Brain microvascular endothelial cell (primary cell): ENCODE measurements at regions not wholly inside any gene's neighbourhood (a gene's known extent, or its start where the extent isn't known, plus 50 kb on each side); places are given as distances from the start of the nearest gene placed in this dataset.

Experiments
- DNase-seq: peaks from one replicate; pipeline ENCODE4 v3.0.0-alpha.2; 2020
- H3K27ac ChIP-seq: fragments of 250-450 bp; sonication (Bioruptor Pico); 2 replicates; pipeline ENCODE4 v1.5.1; 2020; ENCODE audit warnings: mild to moderate bottlenecking, moderate library complexity
- H3K27me3 ChIP-seq: fragments of 250-450 bp; sonication (Bioruptor Pico); replicated peaks from 2 replicates; pipeline ENCODE4 v1.5.1; 2020; ENCODE audit warnings: mild to moderate bottlenecking
- H3K36me3 ChIP-seq: fragments of 250-450 bp; sonication (Bioruptor Pico); replicated peaks from 2 replicates; pipeline ENCODE4 v1.5.1; 2020; ENCODE audit warnings: mild to moderate bottlenecking
- H3K4me3 ChIP-seq: 2 replicates; pipeline ENCODE4 v1.5.1; 2011; ENCODE audit warnings: low read depth, mild to moderate bottlenecking, control low read depth, low read length, moderate library complexity
- in situ Hi-C: cut with HindIII; loops from 2 replicates; pipeline ENCODE4 v1.10.0; 2017; ENCODE audit warnings: low sequenced_read_pairs, low pct_ligation_motif_present
- TF ChIP-seq, protein P1 (sequence below): IDR thresholded peaks from 2 replicates; pipeline ENCODE4 v1.5.1; 2011; ENCODE audit warnings: low read depth, mild to moderate bottlenecking, moderate library complexity, low read length, control low read depth, inconsistent platforms; ENCODE audit errors: missing control alignments

DNA sequence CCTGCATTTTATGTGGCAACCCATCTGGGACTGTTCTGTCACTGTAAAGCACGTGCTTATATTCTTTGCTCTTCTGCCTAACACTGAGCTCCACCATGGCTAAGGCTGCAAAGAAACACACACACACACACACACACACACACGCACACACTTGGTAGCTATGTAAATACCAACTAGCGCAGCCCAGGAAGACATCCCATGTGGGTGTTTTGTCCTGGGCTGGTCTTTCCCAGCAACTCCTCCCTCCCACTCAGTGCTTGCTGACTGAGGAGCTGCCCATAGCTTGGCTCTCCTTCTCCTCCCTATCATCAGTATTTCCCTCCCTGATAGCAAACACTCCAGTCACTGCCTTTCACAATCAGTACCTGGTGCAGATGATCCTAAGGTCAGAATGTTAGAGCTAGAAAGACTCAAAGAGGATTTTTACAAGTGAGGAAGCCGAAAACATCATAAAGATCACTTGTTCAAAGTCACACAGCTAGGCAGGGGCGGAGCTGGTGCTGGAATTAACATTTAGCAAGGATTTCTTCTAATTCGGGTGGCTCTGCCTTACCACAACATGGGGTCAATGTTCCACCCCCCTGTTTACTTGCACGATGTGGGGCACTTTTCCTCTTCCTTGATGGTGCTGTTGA is 377.1 kb upstream of the TBL1XR1 start:
- Histone ChIP-seq H3K27me3 (no peaks in the 10 kb centered on the region), H3K4me3 (no peak overlapping the region), H3K27ac (no peak overlapping the region), H3K36me3 (no peaks in the 10 kb centered on the region)
- TF ChIP-seq, protein P1, sequence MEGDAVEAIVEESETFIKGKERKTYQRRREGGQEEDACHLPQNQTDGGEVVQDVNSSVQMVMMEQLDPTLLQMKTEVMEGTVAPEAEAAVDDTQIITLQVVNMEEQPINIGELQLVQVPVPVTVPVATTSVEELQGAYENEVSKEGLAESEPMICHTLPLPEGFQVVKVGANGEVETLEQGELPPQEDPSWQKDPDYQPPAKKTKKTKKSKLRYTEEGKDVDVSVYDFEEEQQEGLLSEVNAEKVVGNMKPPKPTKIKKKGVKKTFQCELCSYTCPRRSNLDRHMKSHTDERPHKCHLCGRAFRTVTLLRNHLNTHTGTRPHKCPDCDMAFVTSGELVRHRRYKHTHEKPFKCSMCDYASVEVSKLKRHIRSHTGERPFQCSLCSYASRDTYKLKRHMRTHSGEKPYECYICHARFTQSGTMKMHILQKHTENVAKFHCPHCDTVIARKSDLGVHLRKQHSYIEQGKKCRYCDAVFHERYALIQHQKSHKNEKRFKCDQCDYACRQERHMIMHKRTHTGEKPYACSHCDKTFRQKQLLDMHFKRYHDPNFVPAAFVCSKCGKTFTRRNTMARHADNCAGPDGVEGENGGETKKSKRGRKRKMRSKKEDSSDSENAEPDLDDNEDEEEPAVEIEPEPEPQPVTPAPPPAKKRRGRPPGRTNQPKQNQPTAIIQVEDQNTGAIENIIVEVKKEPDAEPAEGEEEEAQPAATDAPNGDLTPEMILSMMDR = no peak
- DNase-seq = peak; percentile 90
- in situ Hi-C loops = no loop called here

DNA sequence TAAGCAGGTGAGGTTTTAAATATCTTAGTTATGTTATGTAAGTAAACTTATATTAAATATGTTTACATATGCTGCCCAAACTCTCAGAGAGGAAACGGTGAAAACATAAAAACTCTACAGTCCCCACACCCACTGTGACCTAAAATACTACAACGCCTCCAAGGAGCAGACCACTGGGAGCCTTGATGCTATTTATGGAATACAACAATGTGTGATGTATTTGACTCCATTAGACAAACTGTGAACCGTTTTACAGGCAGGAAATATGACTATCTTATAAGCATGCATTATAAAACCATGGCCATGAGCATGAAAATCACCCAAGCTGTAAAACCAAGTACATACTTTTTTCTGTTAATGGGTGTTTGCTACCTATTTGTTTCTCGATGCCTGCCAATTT is 379.5 kb upstream of the TBL1XR1 start:
- in situ Hi-C loops = no loop called here
- Histone ChIP-seq H3K27ac (no peak overlapping the region), H3K27me3 (no peaks in the 10 kb centered on the region), H3K36me3 (no peaks in the 10 kb centered on the region), H3K4me3 (no peak overlapping the region)
- TF ChIP-seq, protein P1 = no peak
- no peak for DNase-seq

DNA sequence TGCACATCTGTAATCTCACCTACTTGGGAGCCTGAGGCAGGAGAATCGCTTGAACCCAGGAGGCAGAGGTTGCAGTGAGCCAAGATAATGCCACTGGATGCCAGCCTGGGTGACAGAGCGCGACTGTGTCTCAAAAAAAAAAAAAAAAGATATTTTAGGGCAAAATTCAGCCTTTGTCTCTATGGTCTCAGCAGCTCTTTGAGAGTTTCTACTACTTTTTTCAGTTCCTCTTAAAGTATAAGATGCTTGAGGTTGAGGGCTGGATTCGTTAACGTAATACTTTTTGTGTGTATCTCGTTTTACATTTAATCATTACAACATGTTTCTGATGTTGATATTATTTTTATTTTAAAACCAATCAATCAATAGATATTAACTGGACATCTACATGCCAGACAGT is 381.2 kb upstream of the TBL1XR1 start:
- in situ Hi-C loops = no loop called here
- no peak for DNase-seq
- H3K27me3 ChIP-seq = no peaks in the 10 kb centered on the region
- no peaks in the 10 kb centered on the region for H3K36me3 ChIP-seq
- H3K27ac ChIP-seq = no peak overlapping the region
- no peak overlapping the region for H3K4me3 ChIP-seq
- TF ChIP-seq, protein P1 = no peak

DNA sequence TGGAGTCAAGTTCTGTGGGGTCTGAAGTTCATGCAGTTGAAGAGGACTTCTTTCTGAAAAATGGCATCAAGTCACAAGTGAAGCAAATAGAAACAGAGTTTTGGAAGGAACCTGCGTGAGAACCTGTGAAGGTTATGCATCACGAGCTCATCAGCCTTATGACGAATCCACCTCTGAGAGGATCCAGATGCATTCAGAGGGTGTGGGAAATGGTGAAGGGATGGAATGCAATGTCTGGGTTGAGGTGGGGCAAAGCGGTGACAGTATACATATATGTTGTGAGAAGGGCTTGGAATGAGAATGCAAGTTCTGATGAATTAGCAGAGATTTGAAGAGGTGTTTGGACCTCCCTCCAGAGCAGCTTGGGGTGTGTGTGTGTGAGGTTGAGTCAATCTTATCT is 382.1 kb upstream of the TBL1XR1 start:
- Histone ChIP-seq H3K27me3 (no peaks in the 10 kb centered on the region), H3K4me3 (no peak overlapping the region), H3K27ac (no peak overlapping the region), H3K36me3 (no peaks in the 10 kb centered on the region)
- TF ChIP-seq, protein P1 = no peak
- DNase-seq = no peak
- in situ Hi-C loops = no loop called here

DNA sequence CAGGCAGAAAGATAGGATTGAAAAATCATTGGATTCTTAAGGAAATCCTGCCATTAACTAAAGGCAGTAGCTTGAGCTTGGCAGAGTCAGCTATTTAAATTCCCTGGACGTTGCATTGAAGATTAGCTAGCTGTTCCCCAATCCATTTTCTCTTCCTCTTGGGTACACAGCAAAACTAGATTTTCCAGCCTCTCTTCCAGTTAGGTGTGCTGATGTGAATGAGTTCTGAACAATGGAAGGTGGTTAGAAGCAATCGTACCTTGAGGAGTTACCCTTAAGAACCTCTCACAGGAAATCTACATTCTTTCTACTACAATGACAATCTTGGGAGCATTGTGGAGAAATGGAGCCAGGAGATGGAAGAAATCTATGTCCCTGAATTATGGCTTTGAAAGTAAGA is 383.2 kb upstream of the TBL1XR1 start:
- in situ Hi-C loops = no loop called here
- no peak for DNase-seq
- Histone ChIP-seq H3K36me3 (no peaks in the 10 kb centered on the region), H3K27ac (no peak overlapping the region), H3K27me3 (no peaks in the 10 kb centered on the region), H3K4me3 (no peak overlapping the region)
- TF ChIP-seq, protein P1 = no peak

DNA sequence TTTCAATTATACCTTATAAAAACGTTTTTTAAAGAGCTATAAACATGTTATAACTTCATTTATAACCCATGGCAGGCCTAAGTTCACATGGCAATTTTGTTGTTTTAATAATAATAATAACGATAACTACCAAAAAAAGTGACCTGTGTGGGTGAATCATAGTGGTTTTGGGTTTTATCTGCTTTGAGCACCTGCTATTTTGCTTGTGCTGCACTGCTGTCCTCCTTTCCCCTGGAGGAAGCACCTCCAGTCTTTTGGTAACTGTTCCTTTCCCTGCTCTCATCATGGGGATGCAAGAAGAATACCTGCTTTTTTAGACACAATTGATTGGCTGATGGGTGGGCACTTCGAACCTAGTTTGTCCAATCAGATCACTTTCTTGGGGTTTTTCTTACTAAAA is 388.0 kb upstream of the TBL1XR1 start:
- Histone ChIP-seq H3K4me3 (no peak overlapping the region), H3K27ac (no peak overlapping the region), H3K27me3 (no peaks in the 10 kb centered on the region), H3K36me3 (no peaks in the 10 kb centered on the region)
- TF ChIP-seq, protein P1 = no peak
- in situ Hi-C loops = no loop called here
- DNase-seq = no peak
